Caco-2 (cell line): ENCODE measurements at regions not wholly inside any gene's neighbourhood (a gene's known extent, or its start where the extent isn't known, plus 50 kb on each side); places are given as distances from the start of the nearest gene placed in this dataset.

Source experiments
- BruUV-seq: library from RNA; stranded (reverse); fragments of 400-500 nt; replicated peaks from 2 replicates; lab custom pipeline; 2021; lab: Mats Ljungman, UMichigan
- CTCF ChIA-PET: fragments of 300-600 bp; sonication (Branson Sonifier 250); formaldehyde crosslinking; loops from one replicate; lab custom pipeline; 2022; ENCODE audit warnings: antibody characterized with exemption; lab: Charles Lee
- POLR2A ChIA-PET: fragments of 300-600 bp; sonication (Branson Sonifier 250); formaldehyde crosslinking; loops from one replicate; lab custom pipeline; 2022; ENCODE audit warnings: antibody characterized with exemption; lab: Charles Lee
- DNase-seq, 2 experiments: peaks; one replicate each; pipeline versions ENCODE4 v3.0.0 to v3.0.0-alpha.2; 2020 to 2022
- H3K27me3 ChIP-seq: replicated peaks from 2 replicates; pipeline ENCODE4 v1.6.0; 2011; ENCODE audit warnings: low read length; ENCODE audit not compliant: control insufficient read depth, insufficient read depth
- H3K36me3 ChIP-seq: 2 replicates; pipeline ENCODE4 v1.5.1; 2011; ENCODE audit warnings: low read length; ENCODE audit not compliant: control insufficient read depth, insufficient read depth
- H3K4me1 ChIP-seq: fragments of 250-450 bp; sonication (Bioruptor Pico); 2 replicates; pipeline ENCODE4 v1.5.1; 2020; ENCODE audit warnings: mild to moderate bottlenecking
- H3K4me3 ChIP-seq: 2 replicates; pipeline ENCODE4 v1.5.1; 2011; ENCODE audit warnings: low read depth, mild to moderate bottlenecking, control low read depth, low read length
- H3K9me3 ChIP-seq: fragments of 250-450 bp; sonication (Bioruptor Pico); 2 replicates; pipeline ENCODE4 v1.5.1; 2020; ENCODE audit warnings: mild to moderate bottlenecking, moderate library complexity
- H3K27ac Mint-ChIP-seq: one replicate; pipeline ENCODE4 v1.8.0; 2022; ENCODE audit warnings: mixed read lengths; ENCODE audit not compliant: unreplicated experiment
- H3K27me3 Mint-ChIP-seq: one replicate; pipeline ENCODE4 v1.8.0; 2022; ENCODE audit warnings: mixed read lengths; ENCODE audit not compliant: insufficient read depth, unreplicated experiment
- H3K36me3 Mint-ChIP-seq: one replicate; pipeline ENCODE4 v1.8.0; 2022; ENCODE audit warnings: mild to moderate bottlenecking, mixed read lengths; ENCODE audit not compliant: insufficient read depth, unreplicated experiment
- H3K4me1 Mint-ChIP-seq: one replicate; pipeline ENCODE4 v1.8.0; 2022; ENCODE audit warnings: low read depth, mixed read lengths; ENCODE audit not compliant: unreplicated experiment
- H3K4me3 Mint-ChIP-seq: one replicate; pipeline ENCODE4 v1.8.0; 2022; ENCODE audit warnings: mild to moderate bottlenecking, moderate library complexity, mixed read lengths; ENCODE audit not compliant: unreplicated experiment
- H3K9me3 Mint-ChIP-seq: one replicate; pipeline ENCODE4 v1.8.0; 2022; ENCODE audit warnings: mixed read lengths; ENCODE audit not compliant: unreplicated experiment
- intact Hi-C: fragments of 100-400 bp; cut with micrococcal nuclease; formaldehyde crosslinking; loops from one replicate; pipeline ENCODE4 v1.10.0; 2022; ENCODE audit not compliant: unreplicated experiment
- TF ChIP-seq, protein P1 (sequence below), 2 experiments: fragments of 200-600 bp in 1 of 2; IDR thresholded peaks; 1 replicate in 1 of 2; 2 replicates in 1 of 2; pipeline versions ENCODE4 v1.5.1 to v1.8.0; 2011 to 2022; ENCODE audit warnings: antibody characterized with exemption in 1 of 2, control low read depth in 1 of 2, inconsistent platforms in 1 of 2, low read depth in 1 of 2, low read length in 1 of 2, mild to moderate bottlenecking in 1 of 2, moderate library complexity in 1 of 2; ENCODE audit not compliant: insufficient read depth in 1 of 2, severe bottlenecking in 1 of 2, unreplicated experiment in 1 of 2

DNA sequence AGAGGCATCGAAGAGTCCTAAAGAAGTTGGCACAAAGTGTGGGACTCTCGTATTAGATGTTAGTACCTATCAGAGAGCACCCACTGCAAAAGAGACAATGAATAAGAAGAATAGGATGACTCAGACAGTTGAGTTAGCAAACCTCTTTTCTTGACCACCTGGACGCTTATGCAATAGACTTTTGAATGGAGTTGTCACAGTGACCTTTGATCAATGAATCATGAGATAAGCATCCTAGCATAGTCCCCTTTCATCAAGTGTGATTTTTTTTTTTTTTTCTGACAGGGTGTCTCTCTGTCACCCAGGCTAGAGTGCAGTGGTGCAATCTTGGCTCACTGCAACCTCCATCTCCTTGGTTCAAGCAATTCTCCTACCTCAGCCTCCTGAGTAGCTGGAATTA, 1417.9 kb upstream of the GOT2 start:
- Mint-ChIP-seq H3K4me3 (no peak overlapping the region), H3K9me3 (no peaks in the 10 kb centered on the region), H3K36me3 (no peaks in the 10 kb centered on the region), H3K4me1 (peaks cover 7% of the 10 kb centered on the region), H3K27ac (peak overlapping the region; percentile 23), H3K27me3 (no peaks in the 10 kb centered on the region)
- Histone ChIP-seq H3K9me3 (no peaks in the 10 kb centered on the region), H3K4me1 (peaks cover 5% of the 10 kb centered on the region; the same call in 1 of the 2 replicates), H3K27me3 (no peaks in the 10 kb centered on the region), H3K4me3 (no peak overlapping the region), H3K36me3 (no peaks in the 10 kb centered on the region)
- POLR2A ChIA-PET, result no interaction called here
- TF ChIP-seq, protein P1, sequence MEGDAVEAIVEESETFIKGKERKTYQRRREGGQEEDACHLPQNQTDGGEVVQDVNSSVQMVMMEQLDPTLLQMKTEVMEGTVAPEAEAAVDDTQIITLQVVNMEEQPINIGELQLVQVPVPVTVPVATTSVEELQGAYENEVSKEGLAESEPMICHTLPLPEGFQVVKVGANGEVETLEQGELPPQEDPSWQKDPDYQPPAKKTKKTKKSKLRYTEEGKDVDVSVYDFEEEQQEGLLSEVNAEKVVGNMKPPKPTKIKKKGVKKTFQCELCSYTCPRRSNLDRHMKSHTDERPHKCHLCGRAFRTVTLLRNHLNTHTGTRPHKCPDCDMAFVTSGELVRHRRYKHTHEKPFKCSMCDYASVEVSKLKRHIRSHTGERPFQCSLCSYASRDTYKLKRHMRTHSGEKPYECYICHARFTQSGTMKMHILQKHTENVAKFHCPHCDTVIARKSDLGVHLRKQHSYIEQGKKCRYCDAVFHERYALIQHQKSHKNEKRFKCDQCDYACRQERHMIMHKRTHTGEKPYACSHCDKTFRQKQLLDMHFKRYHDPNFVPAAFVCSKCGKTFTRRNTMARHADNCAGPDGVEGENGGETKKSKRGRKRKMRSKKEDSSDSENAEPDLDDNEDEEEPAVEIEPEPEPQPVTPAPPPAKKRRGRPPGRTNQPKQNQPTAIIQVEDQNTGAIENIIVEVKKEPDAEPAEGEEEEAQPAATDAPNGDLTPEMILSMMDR (IDR thresholded peaks at IDR 0.05; ENCODE audit: insufficient read depth in 1 of 2, low read depth in 1 of 2, low read length in 1 of 2, severe bottlenecking in 1 of 2, unreplicated experiment in 1 of 2), result no peak
- CTCF ChIA-PET, result no interaction called here
- intact Hi-C loops, result no loop called here
- DNase-seq, result peak; percentile 38 to 58
- BruUV-seq, result no TSS peak

DNA sequence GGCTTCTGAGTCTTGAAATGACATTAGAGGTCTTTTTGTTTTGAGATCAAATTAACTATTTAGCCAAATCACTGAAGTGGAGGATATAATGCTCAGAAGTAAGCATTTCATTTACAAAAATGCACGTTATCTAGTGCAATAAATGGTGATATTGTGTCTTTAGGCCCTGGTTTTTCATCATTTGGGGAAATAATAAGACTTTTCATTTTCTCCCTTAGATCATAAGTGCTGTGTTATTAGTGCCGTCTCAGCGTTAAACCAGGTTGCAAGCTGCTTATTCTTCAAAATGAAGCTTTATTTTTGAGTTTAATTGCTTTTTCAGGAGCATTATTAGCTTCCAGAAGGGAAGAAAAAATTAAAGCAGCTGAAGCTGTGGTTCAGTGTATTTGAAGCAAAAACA, 1416.8 kb upstream of the GOT2 start:
- H3K9me3 ChIP-seq, result no peaks in the 10 kb centered on the region
- no peak for DNase-seq
- H3K27me3 Mint-ChIP-seq, result no peaks in the 10 kb centered on the region
- no peaks in the 10 kb centered on the region for H3K36me3 ChIP-seq
- TF ChIP-seq, protein P1 (IDR thresholded peaks at IDR 0.05; ENCODE audit: insufficient read depth in 1 of 2, low read depth in 1 of 2, low read length in 1 of 2, severe bottlenecking in 1 of 2, unreplicated experiment in 1 of 2), result no peak
- H3K4me1 ChIP-seq, result peaks cover 5% of the 10 kb centered on the region; the same call in 1 of the 2 replicates
- H3K4me1 Mint-ChIP-seq, result peaks cover 7% of the 10 kb centered on the region
- BruUV-seq, result no TSS peak
- no peaks in the 10 kb centered on the region for H3K36me3 Mint-ChIP-seq
- no peak overlapping the region for H3K27ac Mint-ChIP-seq
- POLR2A ChIA-PET, result no interaction called here
- no peak overlapping the region for H3K4me3 Mint-ChIP-seq
- no peak overlapping the region for H3K4me3 ChIP-seq
- no peaks in the 10 kb centered on the region for H3K9me3 Mint-ChIP-seq
- CTCF ChIA-PET, result no interaction called here
- H3K27me3 ChIP-seq, result no peaks in the 10 kb centered on the region
- intact Hi-C loops, result no loop called here

DNA sequence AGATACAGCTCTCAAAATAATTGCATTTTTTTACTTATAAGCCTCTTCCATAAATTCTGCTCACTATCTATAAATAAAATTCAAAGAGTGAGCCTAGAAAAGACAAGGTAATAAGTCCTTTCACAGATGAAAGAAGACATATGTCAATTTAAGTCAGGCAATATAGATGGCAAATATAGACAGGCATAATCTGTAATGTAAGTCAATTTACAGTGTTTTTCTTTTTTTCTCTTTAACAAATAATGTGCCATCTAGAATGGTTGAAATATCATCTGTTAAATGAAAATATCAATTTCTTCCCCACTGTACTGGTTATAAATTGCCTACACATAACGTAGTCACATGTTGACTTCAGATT, 1409.2 kb upstream of the GOT2 start:
- no peak overlapping the region for H3K27ac Mint-ChIP-seq
- Histone ChIP-seq H3K4me1 (no peaks in the 10 kb centered on the region), H3K27me3 (no peaks in the 10 kb centered on the region), H3K36me3 (no peaks in the 10 kb centered on the region), H3K4me3 (no peak overlapping the region), H3K9me3 (no peaks in the 10 kb centered on the region)
- CTCF ChIA-PET, result no interaction called here
- POLR2A ChIA-PET, result no interaction called here
- TF ChIP-seq, protein P1 (IDR thresholded peaks at IDR 0.05; ENCODE audit: insufficient read depth in 1 of 2, low read depth in 1 of 2, low read length in 1 of 2, severe bottlenecking in 1 of 2, unreplicated experiment in 1 of 2), result no peak
- no peaks in the 10 kb centered on the region for H3K4me1 Mint-ChIP-seq
- peaks cover 16% of the 10 kb centered on the region for H3K9me3 Mint-ChIP-seq
- intact Hi-C loops, result no loop called here
- H3K4me3 Mint-ChIP-seq, result no peak overlapping the region
- no peaks in the 10 kb centered on the region for H3K36me3 Mint-ChIP-seq
- DNase-seq, result no peak
- H3K27me3 Mint-ChIP-seq, result no peaks in the 10 kb centered on the region
- BruUV-seq, result no TSS peak
